ENCODE measurements at regions not wholly inside any gene's neighbourhood (a gene's known extent, or its start where the extent isn't known, plus 50 kb on each side); places are given as distances from the start of the nearest gene placed in this dataset.
"Not testable (repeated sequence)": the region's sequence is repeated elsewhere in the genome, so short reads cannot be mapped to it uniquely, and the experiment has no call there.

- DNase-seq (ENCODE audit: low spot score in 2 of 2); H3K36me3 Mint-ChIP-seq; H3K27ac Mint-ChIP-seq; H3K9me3 Mint-ChIP-seq; ATAC-seq: not testable (repeated sequence)
These were observed 365.4 kb downstream of the DNAH5 start for GRCh38 chr5:13579091-13579490.

GRCh38 chr5:13578311-13579039 lies 366.0 kb downstream of the DNAH5 start:
- H3K36me3 Mint-ChIP-seq; H3K27ac Mint-ChIP-seq; H3K9me3 Mint-ChIP-seq; ATAC-seq; DNase-seq (ENCODE audit: low spot score in 2 of 2): not testable (repeated sequence)

- ATAC-seq (no peak), DNase-seq (ENCODE audit: low spot score in 2 of 2) (no peak)
- Mint-ChIP-seq H3K9me3 (peaks cover 20% of the 10 kb centered on the region in 2 donors), H3K27ac (no peak overlapping the region), H3K36me3 (peaks cover 0 to 5% of the 10 kb centered on the region in 2 donors)
These were observed 369.9 kb downstream of the DNAH5 start for GRCh38 chr5:13574574-13574973.

GRCh38 chr5:13572163-13572562 lies 372.3 kb downstream of the DNAH5 start:
- no peak for ATAC-seq
- DNase-seq (ENCODE audit: low spot score in 2 of 2), result no peak
- H3K27ac Mint-ChIP-seq, result no peak overlapping the region
- H3K9me3 Mint-ChIP-seq, result peaks cover 22 to 23% of the 10 kb centered on the region in 2 donors
- H3K36me3 Mint-ChIP-seq, result no peaks in the 10 kb centered on the region

- ATAC-seq, result no peak
- peaks cover 25 to 34% of the 10 kb centered on the region in 2 donors for H3K9me3 Mint-ChIP-seq
- H3K27ac Mint-ChIP-seq, result no peak overlapping the region
- no peak for DNase-seq (ENCODE audit: low spot score in 2 of 2)
- no peaks in the 10 kb centered on the region for H3K36me3 Mint-ChIP-seq
These were observed 375.3 kb downstream of the DNAH5 start for GRCh38 chr5:13569090-13569715.

- H3K27ac Mint-ChIP-seq, result no peak overlapping the region
- ATAC-seq (no peak), DNase-seq (ENCODE audit: low spot score in 2 of 2) (no peak)
- peaks cover 28 to 37% of the 10 kb centered on the region in 2 donors for H3K9me3 Mint-ChIP-seq
- H3K36me3 Mint-ChIP-seq, result no peaks in the 10 kb centered on the region
These were observed 376.7 kb downstream of the DNAH5 start for GRCh38 chr5:13567819-13568218.

- H3K36me3 Mint-ChIP-seq, result no peaks in the 10 kb centered on the region
- H3K9me3 Mint-ChIP-seq, result peaks cover 28 to 38% of the 10 kb centered on the region in 2 donors
- H3K27ac Mint-ChIP-seq, result no peak overlapping the region
- ATAC-seq, result no peak
- DNase-seq (ENCODE audit: low spot score in 2 of 2), result no peak
These were observed 377.6 kb downstream of the DNAH5 start for GRCh38 chr5:13566871-13567339.

GRCh38 chr5:13558408-13558807 lies 386.1 kb downstream of the DNAH5 start:
- H3K9me3 Mint-ChIP-seq, result peaks cover 19% of the 10 kb centered on the region in 2 donors
- ATAC-seq (no peak), DNase-seq (ENCODE audit: low spot score in 2 of 2) (no peak)
- no peak overlapping the region for H3K27ac Mint-ChIP-seq
- H3K36me3 Mint-ChIP-seq, result no peaks in the 10 kb centered on the region

- H3K36me3 Mint-ChIP-seq, result no peaks in the 10 kb centered on the region
- H3K27ac Mint-ChIP-seq, result no peak overlapping the region
- peaks cover 11 to 17% of the 10 kb centered on the region in 2 donors for H3K9me3 Mint-ChIP-seq
- no peak for DNase-seq (ENCODE audit: low spot score in 2 of 2)
- no peak for ATAC-seq
These were observed 390.6 kb downstream of the DNAH5 start for GRCh38 chr5:13553896-13554295.

GRCh38 chr5:13552361-13552760 lies 392.1 kb downstream of the DNAH5 start:
- no peak for DNase-seq (ENCODE audit: low spot score in 2 of 2)
- peaks cover under 1 to 4% of the 10 kb centered on the region in 2 donors for H3K9me3 Mint-ChIP-seq
- no peaks in the 10 kb centered on the region for H3K36me3 Mint-ChIP-seq
- ATAC-seq, result no peak
- no peak overlapping the region for H3K27ac Mint-ChIP-seq

GRCh38 chr5:13551645-13552044 lies 392.8 kb downstream of the DNAH5 start:
- no peak for DNase-seq (ENCODE audit: low spot score in 2 of 2)

GRCh38 chr5:13540168-13540750 lies 404.2 kb downstream of the DNAH5 start:
- ATAC-seq (no peak), DNase-seq (ENCODE audit: low spot score in 2 of 2) (no peak)
- Mint-ChIP-seq H3K36me3 (no peaks in the 10 kb centered on the region), H3K9me3 (peaks cover 18 to 24% of the 10 kb centered on the region in 2 donors), H3K27ac (no peak overlapping the region)

More at GRCh38 chr5:13551645-13552044, 392.8 kb downstream of the DNAH5 start:
- Mint-ChIP-seq H3K36me3 (no peaks in the 10 kb centered on the region), H3K9me3 (no peaks in the 10 kb centered on the region), H3K27ac (no peak overlapping the region)
- no peak for ATAC-seq

GRCh38 chr5:13536933-13537332 lies 407.6 kb downstream of the DNAH5 start:
- ATAC-seq, result no peak
- DNase-seq (ENCODE audit: low spot score in 2 of 2), result no peak
- H3K27ac Mint-ChIP-seq, result no peak overlapping the region
- no peaks in the 10 kb centered on the region for H3K36me3 Mint-ChIP-seq
- H3K9me3 Mint-ChIP-seq, result peaks cover 8% of the 10 kb centered on the region in 2 donors

- Mint-ChIP-seq H3K9me3 (peaks cover 8% of the 10 kb centered on the region in 2 donors), H3K27ac (no peak overlapping the region), H3K36me3 (no peaks in the 10 kb centered on the region)
- ATAC-seq, result no peak
- no peak for DNase-seq (ENCODE audit: low spot score in 2 of 2)
These were observed 410.7 kb downstream of the DNAH5 start for GRCh38 chr5:13533833-13534232.

GRCh38 chr5:13529300-13529699 lies 415.2 kb downstream of the DNAH5 start:
- Mint-ChIP-seq H3K9me3 (peaks cover 0 to 11% of the 10 kb centered on the region in 2 donors), H3K27ac (no peak overlapping the region), H3K36me3 (no peaks in the 10 kb centered on the region)
- no peak for DNase-seq (ENCODE audit: low spot score in 2 of 2)
- no peak for ATAC-seq

- no peak for ATAC-seq
- no peaks in the 10 kb centered on the region for H3K36me3 Mint-ChIP-seq
- no peak for DNase-seq (ENCODE audit: low spot score in 2 of 2)
These were observed 419.6 kb downstream of the DNAH5 start for GRCh38 chr5:13524936-13525335.

GRCh38 chr5:13519131-13519530 lies 425.4 kb downstream of the DNAH5 start:
- DNase-seq (ENCODE audit: low spot score in 2 of 2) (no peak), ATAC-seq (no peak)
- Mint-ChIP-seq H3K36me3 (no peaks in the 10 kb centered on the region), H3K27ac (no peak overlapping the region), H3K9me3 (peaks cover 9 to 21% of the 10 kb centered on the region in 2 donors)

More at GRCh38 chr5:13524936-13525335, 419.6 kb downstream of the DNAH5 start:
- H3K9me3 Mint-ChIP-seq, result peaks cover 10 to 11% of the 10 kb centered on the region in 2 donors
- H3K27ac Mint-ChIP-seq, result no peak overlapping the region
